NCI-H2107 treated with DMSO at 0.1 percent for 48 hours (cell line): ENCODE measurements at regions not wholly inside any gene's neighbourhood (a gene's known extent, or its start where the extent isn't known, plus 50 kb on each side); places are given as distances from the start of the nearest gene placed in this dataset.
A peak's percentile ranks its signal among the peaks of the same experiment; 100 is the strongest.

Experiments used
- DNase-seq: peaks from one replicate; lab custom pipeline; 2025; ENCODE audit not compliant: unreplicated experiment; lab: John Stamatoyannopoulos, UW

DNA sequence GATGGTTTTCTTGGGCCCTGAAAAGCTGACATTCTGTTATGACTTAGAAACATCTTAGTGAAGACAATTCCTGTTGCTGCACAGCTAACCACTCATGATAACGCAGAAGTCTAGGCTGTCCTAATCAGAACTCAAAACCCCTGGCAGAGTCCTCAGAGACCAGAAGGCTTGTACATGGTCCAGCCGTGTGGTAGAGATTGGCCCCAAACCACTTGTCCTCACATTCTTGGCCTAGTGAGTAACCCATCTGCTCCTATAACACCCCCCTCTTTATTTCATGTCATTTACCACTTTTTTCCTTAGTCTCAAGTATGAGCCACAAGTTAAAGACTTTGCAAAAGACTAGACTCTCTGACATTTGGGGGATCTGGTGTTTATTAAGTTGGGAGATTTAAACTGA is 116.5 kb upstream of the ADAMTS18 start:
- no peak for DNase-seq

DNA sequence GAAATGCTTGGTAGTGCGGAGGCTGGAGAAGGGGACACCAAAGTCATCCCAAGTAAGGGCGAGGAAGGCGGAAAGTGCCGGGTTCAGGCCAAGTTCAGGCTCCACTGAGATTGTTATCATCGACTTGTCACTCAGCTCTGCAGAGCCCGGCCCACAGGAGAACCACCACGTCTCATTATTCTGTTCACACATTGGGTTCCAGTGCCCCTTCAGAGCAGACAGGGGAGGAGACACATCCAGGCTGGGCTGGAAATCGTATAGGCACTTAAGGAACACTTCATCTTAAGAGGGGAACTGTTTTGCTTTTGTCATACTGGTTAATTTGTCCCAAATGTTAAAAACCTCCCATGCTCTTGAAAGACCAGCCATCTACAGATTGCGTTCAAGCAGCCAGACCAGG is 118.3 kb upstream of the ADAMTS18 start:
- DNase-seq, result no peak

DNA sequence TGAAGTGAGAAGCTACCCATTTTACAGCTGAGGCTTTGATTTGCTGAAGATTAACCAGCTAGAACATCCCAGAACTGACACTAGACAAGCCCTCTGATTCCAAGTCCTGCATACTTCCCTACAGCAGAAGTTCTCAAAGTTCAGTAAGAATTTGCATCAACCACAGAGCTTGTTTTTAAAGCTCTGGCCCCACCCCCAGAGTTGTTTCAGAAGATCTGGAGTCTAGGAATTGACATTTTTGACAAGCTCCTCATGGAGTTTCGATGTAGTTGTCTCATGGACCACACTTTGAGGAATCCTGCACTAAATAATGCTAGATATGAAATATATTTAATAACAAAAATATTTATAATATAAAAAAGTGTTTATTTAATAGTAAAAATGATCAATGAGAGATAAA is 120.3 kb upstream of the ADAMTS18 start:
- no peak for DNase-seq

DNA sequence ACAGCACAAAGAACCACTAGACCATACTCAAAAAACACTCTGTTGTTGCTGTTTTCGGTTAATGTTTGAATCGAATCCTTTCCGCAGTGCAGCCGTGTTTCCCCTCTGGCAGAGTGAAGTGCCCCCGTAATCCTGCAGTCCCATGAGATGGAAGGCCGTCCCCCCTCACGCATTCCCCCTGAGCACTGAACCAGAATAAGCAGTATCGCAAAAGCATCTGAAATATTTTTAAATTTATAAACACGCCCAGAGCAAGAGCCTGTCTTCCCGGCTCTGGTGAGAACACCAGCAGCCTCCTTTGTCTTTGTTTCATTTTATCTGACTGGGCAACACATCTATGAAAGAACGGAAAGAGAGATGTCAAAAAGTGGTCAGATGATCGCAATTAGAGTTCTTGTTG is 121.0 kb upstream of the ADAMTS18 start:
- DNase-seq, result no peak

DNA sequence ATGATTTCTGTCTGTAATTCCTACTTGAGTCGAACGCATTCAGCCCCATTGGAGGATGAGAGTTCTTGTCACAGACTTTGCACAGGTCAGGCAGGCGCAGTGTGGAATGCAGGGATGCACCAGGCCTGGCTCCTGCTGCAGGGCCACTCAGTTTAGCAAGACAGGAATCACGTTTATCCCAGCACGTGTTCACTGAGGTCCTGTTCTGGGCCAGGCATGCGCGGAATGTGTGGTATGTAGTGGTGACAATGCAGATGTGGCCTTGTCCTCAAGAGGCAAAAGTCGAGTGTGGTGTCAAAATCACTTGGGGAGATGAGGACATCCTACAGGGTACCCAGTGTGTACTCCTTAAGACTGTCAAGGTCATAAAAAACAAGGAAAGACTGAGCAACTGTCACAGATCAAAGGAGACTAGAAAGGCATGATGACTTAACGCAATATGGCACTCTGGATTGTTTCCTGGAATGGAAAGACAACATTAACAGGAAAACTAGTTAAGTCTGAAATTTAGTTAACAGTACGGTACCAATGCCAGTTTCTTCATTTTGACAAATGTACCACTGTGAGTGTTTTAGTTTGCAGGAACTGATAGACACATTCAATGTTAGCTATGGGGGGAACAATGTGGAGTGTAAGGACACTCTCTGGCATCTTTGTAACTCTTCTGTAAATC is 121.5 kb upstream of the ADAMTS18 start:
- DNase-seq, result no peak

DNA sequence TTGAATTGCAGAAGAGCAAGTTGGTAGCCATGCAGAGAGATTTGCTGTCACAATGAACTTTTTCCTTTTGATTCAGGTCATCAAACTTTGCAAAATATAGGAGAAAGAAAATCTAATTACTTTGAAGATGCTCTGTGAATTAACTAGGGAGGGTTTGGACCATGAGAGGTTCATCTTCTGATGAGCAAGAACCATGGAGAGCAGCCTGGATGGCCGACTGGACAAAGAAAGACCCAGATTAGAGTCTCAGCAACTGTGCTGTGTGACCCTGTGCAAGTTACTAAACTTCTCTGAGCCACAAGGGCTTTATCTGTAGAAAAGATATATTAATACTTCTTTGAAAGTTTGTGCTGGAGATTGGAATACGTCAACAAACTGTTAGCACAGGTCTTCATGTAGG is 122.6 kb upstream of the ADAMTS18 start:
- DNase-seq, result no peak

DNA sequence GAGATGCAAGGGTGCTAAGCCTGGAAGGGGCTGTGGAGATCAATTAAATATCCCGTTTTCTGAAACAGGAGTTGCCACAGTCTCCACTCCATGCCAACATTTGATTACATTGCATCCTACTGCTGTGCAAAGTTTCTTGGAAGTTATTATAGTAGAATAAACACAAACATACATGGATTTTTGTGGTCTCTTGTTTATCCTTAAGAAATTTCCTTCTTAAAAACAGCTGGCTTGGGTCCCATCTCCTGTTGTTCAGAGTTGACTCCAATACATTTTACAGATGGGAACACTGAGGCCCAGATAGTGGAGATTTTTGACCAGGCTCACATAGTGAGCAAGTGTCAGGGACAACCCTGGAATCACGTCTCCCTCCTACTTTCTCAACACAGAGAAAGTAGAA is 124.0 kb upstream of the ADAMTS18 start:
- DNase-seq, result no peak

DNA sequence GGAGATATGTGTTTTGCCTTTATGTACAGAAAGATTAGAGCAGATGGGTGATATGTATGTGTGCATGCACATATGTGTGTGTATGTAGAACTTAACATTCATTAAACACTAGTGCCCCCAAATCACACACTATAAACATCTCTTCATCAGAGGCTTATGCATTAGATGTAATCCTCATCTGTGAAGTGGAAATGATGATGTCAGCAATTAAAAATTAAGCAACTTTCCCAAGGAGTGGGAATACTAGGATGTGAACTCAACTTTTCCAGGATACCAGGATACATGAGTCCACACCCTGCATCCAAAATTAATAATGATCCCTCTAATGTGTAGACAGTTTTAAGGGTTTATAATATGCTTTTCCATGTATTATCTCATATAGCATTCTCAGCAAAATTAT is 127.7 kb upstream of the ADAMTS18 start:
- DNase-seq, result no peak

DNA sequence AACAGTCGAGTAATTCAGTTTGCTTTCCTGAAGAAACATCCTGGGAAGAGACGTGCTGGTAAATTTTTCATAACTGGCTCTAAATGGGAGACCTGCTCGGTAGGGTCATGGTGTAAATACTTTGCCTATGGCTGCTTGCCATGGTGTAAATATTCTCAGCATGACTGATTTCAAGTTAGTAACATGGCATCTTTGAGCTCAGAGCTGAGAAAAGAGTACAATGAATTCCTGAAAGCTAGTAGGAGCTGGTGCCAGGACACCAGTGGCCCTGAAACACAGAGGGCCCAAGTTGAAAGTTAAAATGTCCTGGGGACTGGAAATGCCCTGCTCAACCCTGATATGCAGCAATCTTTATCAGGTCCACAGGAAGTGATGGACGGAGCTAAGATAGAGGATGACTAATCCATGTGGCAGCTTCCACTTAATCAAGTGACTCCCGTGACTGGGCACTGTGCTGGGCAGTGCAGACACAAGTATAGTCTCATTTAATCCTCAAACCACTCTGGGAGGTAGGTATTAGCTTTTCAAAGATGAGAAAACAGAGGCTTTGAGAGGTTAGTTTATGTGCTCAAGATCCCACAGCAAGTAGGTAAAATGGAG is 130.1 kb upstream of the ADAMTS18 start:
- no peak for DNase-seq

DNA sequence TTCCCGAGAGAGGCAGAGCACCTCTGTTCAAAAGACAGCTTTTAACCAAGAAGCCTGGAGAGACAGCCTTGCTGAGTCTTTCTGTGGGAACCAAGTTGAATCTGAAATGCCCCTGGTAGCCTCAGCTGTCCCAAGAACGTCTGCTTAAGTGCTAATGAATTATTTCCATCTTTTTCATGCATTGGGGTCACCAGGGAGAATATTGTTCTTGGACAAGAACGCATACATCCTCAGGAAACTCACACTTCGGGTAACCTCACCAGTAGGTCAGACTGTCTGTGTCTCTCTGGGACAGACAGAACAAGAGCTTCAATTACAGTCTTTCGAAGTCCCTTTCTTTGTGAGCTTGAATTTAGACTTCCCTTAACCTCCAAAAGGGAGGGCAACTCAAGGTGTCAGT is 134.6 kb upstream of the ADAMTS18 start:
- no peak for DNase-seq

DNA sequence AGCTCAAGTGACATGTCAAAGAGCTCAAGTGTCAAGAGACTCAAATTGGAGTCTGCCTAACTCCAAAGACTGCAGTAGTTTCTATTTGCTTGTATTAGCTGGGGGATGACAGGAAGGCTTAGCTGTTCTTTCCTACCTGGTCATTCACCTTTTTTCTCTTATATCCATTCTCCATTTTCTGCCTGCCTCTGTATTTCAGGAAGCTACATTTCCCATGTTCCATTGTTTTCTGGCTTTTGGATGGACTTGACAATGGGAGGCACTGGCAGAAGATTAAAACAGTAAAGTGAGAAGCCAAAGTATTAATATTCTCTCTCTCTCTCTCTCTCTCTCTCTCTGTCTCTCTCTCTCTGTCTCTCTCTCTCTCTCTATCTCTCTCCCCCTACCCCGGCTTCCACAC is 135.7 kb upstream of the ADAMTS18 start:
- DNase-seq, result no peak

DNA sequence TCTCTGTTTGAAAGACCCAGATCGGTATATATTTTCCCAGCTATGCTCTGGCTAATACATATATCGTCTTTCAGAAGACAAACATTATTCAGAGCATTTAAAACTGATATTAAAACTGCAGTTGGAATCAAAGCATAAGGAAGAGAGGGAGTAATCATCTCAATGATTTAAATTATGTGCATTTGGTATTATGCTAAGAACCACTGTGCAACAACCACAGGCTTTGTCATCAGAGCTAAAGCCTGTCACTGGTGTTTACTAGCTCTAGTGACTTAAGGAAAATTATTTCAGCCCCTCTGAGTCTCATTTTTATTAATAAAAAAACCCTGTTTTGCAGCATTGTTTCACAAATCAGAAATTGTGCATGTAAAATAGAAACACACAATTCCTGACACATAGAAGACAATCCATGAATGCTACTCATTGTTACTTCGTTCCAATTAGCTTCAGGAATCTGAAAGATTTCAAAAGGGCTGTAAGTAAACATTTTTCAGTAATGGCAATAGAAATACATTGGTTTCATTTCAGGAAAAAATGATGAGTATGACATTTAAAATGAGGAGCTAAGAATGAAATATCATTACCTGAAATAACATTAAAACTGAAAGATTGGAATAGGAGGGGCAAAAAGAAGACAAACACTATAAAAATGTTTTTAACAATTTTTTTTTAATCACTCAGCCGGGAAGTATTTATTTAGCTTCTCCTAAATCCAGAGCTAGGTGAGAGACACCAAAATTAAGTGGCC is 136.5 kb upstream of the ADAMTS18 start:
- no peak for DNase-seq

DNA sequence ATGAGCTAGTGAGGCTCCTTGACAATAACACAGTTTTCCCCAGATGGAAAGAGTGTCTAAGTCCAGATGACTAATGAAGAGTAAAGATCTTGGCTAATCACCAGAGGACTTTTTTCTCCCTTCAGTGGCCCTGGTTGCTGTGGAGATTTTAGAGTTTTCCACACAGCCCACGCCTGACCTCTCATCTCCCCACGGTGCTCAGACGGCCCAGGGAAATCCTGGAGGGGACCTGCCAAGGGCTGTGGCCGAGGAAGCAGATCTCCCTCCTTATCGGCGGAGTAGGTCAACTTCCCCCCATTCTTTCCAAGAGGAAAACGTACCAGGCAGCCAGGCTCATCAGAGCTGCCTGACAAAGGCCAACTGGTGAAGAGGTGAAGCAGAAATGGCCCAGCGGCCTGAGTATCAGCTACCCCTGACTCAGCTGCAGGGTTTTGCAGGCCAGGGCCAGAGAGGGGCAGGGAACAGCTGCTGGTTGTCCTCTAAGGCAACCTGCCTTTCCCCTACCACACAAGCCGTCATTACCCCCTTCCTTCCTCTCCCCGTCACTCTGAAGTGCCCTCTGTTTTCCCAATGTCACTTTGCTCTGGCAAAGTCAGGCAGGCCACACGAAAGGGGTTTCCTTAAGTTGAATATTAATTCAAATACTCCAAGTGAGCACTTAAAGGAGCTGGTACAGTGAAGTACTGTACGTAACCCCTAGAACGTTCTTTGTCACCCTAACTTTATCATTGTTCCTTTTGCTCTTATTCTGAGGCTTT is 140.2 kb upstream of the ADAMTS18 start:
- no peak for DNase-seq

DNA sequence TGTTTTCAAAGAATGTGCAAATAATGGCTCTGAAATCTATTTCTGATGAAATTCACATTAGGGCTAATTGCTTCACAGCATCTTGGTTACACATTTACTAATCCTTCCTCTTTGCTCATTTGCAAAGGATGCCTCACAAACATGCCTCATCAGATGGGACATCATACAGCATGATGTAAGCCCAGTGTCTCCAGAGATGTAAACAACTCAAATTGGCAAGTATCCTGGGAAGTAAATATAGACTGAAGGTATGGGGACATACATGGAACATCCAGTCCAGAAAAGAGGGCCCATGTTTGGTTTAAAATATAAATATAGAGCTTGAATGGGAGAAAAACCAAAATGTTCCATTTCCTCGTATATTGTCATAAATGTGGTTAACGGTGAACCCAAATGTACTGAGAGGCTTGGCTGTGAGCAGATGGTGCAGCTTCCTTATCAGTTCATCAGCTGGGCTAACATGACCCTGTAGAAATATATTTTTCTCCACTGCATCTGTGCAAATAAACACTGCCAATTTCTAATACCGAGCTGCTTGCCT is 142.9 kb upstream of the NUDT7 start:
- no peak for DNase-seq

DNA sequence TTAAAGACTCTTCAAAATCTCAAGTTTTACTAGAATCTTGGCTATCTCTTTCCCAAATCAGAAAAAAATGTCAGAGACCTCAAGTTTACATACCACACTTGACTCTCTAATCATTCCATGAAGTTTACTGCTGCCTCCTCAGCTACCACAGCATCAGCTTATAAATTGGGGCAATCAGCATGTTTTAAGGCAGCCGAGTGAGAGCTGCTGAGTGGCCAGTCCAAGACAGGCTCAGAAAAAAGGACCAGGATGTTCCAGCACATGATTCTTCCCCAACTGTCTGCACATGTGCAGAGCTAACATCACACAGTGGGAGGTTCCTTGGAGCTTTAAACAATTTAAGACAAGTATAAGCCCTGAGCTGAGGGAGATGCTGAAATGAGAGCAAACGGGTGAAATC is 140.6 kb upstream of the NUDT7 start:
- DNase-seq, result no peak

DNA sequence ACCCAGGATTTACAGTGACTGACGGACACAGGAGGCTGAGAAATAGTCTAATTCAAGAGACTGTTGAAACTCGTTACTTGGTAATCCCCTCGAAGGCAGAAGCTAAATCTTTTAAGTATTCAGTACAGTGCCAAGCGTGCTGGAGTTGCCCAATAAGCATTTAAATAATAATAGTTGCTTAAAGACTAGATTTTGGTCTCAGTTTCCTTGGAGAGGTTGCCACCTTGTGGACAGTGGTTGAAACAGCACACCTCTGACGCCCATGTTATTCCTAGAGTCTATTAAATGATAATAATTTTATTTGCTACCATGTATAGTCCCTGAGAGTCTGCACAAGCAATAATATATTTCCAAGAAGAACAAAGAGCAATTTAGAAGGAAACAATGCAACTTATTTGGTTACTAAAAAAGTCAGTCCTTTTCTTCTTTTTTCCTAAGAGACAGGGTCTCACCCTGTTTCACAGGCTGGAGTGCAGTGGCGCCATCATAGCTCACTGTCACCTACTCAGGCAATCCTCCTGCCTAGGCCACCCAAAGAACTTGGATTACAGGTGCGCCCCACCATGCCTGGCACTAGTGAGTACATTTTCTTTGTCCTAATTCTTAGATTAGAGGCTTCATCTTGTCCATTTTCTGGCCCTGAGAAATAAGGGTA is 138.0 kb upstream of the NUDT7 start:
- peak; percentile 46 for DNase-seq

DNA sequence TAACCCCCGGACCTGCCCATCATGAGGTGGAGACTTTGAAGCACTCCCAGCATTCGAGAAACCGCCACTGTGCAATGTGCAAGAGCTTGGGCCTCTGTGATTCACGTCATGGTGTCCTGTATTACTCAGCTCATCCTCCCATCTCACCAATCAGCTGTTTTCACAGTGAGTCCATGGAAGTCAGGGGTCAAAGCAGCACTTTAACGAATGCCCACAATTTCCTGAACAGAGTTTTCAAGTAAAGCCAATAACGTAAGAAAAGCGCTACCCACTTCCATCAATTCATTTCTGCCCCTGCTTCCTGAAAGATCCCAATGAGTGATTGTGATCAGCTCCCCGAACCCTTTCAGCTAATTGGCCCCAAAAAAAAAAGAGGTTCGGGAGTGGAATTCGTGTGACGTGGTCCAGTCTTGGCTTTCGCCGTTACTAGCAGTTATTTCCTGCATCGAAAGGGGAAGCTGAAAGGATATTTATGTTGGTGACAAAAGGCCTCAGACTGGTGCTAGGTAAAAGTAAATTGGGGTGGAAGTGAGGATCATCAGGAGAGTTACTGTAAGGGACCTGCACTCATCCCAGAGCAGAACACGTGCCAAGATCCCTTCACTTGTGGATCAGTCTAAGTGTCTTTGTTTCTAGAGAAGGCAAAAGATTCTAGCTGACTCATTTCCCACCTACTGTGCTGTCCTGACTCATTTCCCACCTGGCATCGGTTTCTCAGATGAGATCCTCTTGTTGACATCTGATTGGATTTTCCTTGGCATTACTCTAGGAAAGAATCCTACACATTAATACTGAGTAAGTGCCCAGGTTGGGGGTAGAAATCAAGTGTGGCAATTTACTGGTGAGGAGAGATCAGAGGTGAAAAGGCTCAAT is 136.7 kb upstream of the NUDT7 start:
- no peak for DNase-seq

DNA sequence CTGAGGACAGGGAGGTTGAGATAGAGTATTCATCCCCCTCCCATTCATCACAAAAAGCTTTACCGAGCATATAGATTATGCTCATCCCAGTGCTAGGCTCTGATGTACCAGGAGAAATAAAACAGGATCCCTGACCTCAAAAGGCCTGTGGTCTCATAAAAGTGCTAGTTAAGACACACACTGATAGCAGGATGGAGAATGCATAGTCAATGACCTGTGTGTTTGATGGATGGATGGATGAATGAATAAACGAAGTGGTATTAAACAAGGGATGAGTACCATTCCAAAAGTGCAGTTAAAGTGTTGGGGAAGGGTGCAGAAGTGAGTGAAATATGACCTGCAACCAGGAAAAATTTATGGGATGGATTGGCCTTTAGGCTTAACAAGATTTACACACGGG is 133.9 kb upstream of the NUDT7 start:
- no peak for DNase-seq

DNA sequence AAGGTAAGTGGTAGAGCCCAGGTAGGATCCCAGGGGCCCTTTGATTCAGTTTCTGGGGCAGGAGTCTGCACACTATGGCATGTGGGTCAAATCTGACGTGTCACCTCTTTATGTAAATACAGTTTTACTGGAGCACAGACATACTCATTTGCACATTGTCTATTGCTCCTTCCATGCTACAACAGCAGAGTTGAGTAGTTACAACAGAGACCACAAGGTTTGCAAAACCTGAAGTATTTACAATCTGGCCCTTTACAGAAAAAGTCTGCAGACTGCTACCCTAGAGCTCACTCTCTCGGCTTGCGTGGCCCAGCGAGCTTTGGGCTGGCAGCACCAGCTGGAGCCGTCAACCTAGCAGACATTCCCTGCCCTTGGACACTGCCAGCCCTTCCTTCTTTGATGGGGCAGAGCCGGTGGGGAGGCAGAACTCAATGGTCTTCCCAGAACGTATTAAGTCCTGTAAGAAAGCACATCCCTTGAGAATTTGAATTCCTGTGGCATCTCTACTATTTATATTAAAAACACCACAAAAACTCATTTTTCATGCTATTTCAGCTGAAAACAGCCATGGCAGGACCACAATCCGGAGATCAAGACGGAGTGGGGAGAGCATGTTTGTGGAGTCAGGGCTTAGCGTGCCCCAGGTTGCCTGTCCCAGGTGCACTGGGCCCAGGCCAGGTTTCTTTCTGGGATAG is 133.1 kb upstream of the NUDT7 start:
- no peak for DNase-seq
